Panc1 (cell line): ENCODE measurements at regions not wholly inside any gene's neighbourhood (a gene's known extent, or its start where the extent isn't known, plus 50 kb on each side); places are given as distances from the start of the nearest gene placed in this dataset.

ENCODE experiments used
- ATAC-seq: fragments of 200-7000 bp; cut with Tn5 transposase; 2 replicates; pipeline ENCODE4 v1.9.1; 2020; ENCODE audit warnings: mild to moderate bottlenecking, moderate library complexity
- BruUV-seq: library from RNA; stranded (reverse); fragments of 400-500 nt; replicated peaks from 2 replicates; lab custom pipeline; 2021; lab: Mats Ljungman, UMichigan
- CTCF ChIA-PET: fragments of 300-600 bp; sonication (Branson Sonifier 250); formaldehyde crosslinking; loops from one replicate; lab custom pipeline; 2022; ENCODE audit warnings: antibody characterized with exemption; lab: Charles Lee
- POLR2A ChIA-PET: fragments of 300-600 bp; sonication (Branson Sonifier 250); formaldehyde crosslinking; loops from one replicate; lab custom pipeline; 2022; ENCODE audit warnings: antibody characterized with exemption; lab: Charles Lee
- DNase-seq: peaks from one replicate; pipeline ENCODE4 v3.0.0-alpha.2; 2010; ENCODE audit warnings: low read depth, low spot score
- H3K27ac ChIP-seq: 2 replicates; pipeline ENCODE4 v1.5.1; 2011; ENCODE audit warnings: mild to moderate bottlenecking, low read length, inconsistent platforms
- H3K27me3 ChIP-seq: fragments of 200-500 bp; sonication (Bioruptor generic); 2 replicates; pipeline ENCODE4 v1.6.0; 2014; ENCODE audit warnings: low read length, inconsistent platforms; ENCODE audit not compliant: control insufficient read depth, insufficient read depth
- H3K36me3 ChIP-seq: fragments of 200-500 bp; sonication (Bioruptor generic); 2 replicates; pipeline ENCODE4 v1.5.1; 2014; ENCODE audit warnings: inconsistent platforms, mild to moderate bottlenecking, low read length, moderate library complexity; ENCODE audit not compliant: control insufficient read depth, insufficient read depth
- H3K4me1 ChIP-seq: 2 replicates; pipeline ENCODE4 v1.5.1; 2011; ENCODE audit warnings: inconsistent platforms, mild to moderate bottlenecking, low read length, moderate library complexity; ENCODE audit not compliant: control insufficient read depth, insufficient read depth
- H3K4me3 ChIP-seq, 2 experiments: 2 replicates each; pipeline ENCODE4 v1.5.1; 2011 to 2012; ENCODE audit warnings: low read depth in 2 of 2, low read length in 2 of 2, mild to moderate bottlenecking in 2 of 2, inconsistent platforms in 1 of 2, moderate library complexity in 1 of 2
- H3K9me3 ChIP-seq: fragments of 200-500 bp; sonication (Bioruptor generic); 2 replicates; pipeline ENCODE4 v1.5.1; 2014; ENCODE audit warnings: low read depth, mild to moderate bottlenecking, inconsistent platforms, low read length, moderate library complexity; ENCODE audit not compliant: control insufficient read depth, insufficient read depth
- POLR2AphosphoS5 ChIP-seq: IDR thresholded peaks from 2 replicates; pipeline ENCODE4 v1.6.1; 2012; ENCODE audit warnings: mild to moderate bottlenecking, low read depth, low read length, moderate library complexity
- SIN3A ChIP-seq: IDR thresholded peaks from 2 replicates; pipeline ENCODE4 v1.6.1; 2012; ENCODE audit warnings: low read depth, mild to moderate bottlenecking, low read length, moderate library complexity, borderline replicate concordance; ENCODE audit not compliant: insufficient read depth
- TCF7L2 ChIP-seq: IDR thresholded peaks from 2 replicates; pipeline ENCODE4 v1.6.1; 2011; ENCODE audit warnings: mild to moderate bottlenecking, low read depth, low read length, inconsistent platforms
- in situ Hi-C: cut with HindIII; loops from 2 replicates; pipeline ENCODE4 v1.10.0; 2016; ENCODE audit warnings: low sequenced_read_pairs, low pct_unique_long_range_greater_than_20kb
- intact Hi-C: fragments of 100-400 bp; cut with micrococcal nuclease; formaldehyde crosslinking; loops from one replicate; pipeline ENCODE4 v1.10.0; 2022; ENCODE audit not compliant: unreplicated experiment
- TF ChIP-seq, protein P1 (sequence below), 2 experiments: IDR thresholded peaks; 2 replicates each; pipeline ENCODE4 v1.6.1; 2011 to 2012; ENCODE audit warnings: low read depth in 2 of 2, control low read depth in 1 of 2, low read length in 1 of 2, mild to moderate bottlenecking in 1 of 2, moderate library complexity in 1 of 2; ENCODE audit not compliant: insufficient read depth in 1 of 2
- TF ChIP-seq, protein P2 (sequence below): fragments of 450-650 bp; IDR thresholded peaks from 2 replicates; pipeline ENCODE4 v1.5.1; 2017; ENCODE audit warnings: mild to moderate bottlenecking

DNA sequence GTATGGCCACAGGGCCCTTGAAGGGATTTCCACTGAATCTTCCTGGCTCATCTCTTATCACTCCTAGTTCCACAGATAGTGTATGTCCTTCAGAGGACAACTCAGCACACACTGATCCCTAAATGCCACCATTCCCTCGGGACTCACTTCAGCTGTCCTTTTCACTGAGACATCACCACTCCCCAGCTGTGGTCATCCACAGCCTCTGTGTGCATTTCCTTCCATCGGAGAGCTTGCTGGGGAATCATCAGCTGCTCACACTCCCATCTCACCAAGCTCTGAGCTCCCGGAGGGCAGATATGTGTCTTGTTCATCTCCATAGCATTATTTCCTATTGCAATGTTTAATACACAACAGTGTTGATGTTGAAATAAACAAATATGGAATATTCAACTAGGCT lies 759.5 kb downstream of the RNF144A start:
- DNase-seq (no peak), ATAC-seq (no peak)
- H3K36me3 ChIP-seq, result no peaks in the 10 kb centered on the region
- BruUV-seq, result no TSS peak
- H3K4me1 ChIP-seq, result no peaks in the 10 kb centered on the region
- intact Hi-C loops, result no loop called here
- H3K27me3 ChIP-seq, result no peaks in the 10 kb centered on the region
- TF ChIP-seq TCF7L2 (no peak), SIN3A (no peak), POLR2AphosphoS5 (no peak)
- TF ChIP-seq, protein P1, sequence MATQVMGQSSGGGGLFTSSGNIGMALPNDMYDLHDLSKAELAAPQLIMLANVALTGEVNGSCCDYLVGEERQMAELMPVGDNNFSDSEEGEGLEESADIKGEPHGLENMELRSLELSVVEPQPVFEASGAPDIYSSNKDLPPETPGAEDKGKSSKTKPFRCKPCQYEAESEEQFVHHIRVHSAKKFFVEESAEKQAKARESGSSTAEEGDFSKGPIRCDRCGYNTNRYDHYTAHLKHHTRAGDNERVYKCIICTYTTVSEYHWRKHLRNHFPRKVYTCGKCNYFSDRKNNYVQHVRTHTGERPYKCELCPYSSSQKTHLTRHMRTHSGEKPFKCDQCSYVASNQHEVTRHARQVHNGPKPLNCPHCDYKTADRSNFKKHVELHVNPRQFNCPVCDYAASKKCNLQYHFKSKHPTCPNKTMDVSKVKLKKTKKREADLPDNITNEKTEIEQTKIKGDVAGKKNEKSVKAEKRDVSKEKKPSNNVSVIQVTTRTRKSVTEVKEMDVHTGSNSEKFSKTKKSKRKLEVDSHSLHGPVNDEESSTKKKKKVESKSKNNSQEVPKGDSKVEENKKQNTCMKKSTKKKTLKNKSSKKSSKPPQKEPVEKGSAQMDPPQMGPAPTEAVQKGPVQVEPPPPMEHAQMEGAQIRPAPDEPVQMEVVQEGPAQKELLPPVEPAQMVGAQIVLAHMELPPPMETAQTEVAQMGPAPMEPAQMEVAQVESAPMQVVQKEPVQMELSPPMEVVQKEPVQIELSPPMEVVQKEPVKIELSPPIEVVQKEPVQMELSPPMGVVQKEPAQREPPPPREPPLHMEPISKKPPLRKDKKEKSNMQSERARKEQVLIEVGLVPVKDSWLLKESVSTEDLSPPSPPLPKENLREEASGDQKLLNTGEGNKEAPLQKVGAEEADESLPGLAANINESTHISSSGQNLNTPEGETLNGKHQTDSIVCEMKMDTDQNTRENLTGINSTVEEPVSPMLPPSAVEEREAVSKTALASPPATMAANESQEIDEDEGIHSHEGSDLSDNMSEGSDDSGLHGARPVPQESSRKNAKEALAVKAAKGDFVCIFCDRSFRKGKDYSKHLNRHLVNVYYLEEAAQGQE (IDR thresholded peaks at IDR 0.05; ENCODE audit: insufficient read depth in 1 of 2, low read depth in 2 of 2, low read length in 1 of 2), result no peak
- TF ChIP-seq, protein P2, sequence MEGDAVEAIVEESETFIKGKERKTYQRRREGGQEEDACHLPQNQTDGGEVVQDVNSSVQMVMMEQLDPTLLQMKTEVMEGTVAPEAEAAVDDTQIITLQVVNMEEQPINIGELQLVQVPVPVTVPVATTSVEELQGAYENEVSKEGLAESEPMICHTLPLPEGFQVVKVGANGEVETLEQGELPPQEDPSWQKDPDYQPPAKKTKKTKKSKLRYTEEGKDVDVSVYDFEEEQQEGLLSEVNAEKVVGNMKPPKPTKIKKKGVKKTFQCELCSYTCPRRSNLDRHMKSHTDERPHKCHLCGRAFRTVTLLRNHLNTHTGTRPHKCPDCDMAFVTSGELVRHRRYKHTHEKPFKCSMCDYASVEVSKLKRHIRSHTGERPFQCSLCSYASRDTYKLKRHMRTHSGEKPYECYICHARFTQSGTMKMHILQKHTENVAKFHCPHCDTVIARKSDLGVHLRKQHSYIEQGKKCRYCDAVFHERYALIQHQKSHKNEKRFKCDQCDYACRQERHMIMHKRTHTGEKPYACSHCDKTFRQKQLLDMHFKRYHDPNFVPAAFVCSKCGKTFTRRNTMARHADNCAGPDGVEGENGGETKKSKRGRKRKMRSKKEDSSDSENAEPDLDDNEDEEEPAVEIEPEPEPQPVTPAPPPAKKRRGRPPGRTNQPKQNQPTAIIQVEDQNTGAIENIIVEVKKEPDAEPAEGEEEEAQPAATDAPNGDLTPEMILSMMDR, result no peak
- H3K9me3 ChIP-seq, result no peaks in the 10 kb centered on the region
- CTCF ChIA-PET, result no interaction called here
- POLR2A ChIA-PET, result no interaction called here
- no peak overlapping the region for H3K27ac ChIP-seq
- no peak overlapping the region for H3K4me3 ChIP-seq
- in situ Hi-C loops, result no loop called here

DNA sequence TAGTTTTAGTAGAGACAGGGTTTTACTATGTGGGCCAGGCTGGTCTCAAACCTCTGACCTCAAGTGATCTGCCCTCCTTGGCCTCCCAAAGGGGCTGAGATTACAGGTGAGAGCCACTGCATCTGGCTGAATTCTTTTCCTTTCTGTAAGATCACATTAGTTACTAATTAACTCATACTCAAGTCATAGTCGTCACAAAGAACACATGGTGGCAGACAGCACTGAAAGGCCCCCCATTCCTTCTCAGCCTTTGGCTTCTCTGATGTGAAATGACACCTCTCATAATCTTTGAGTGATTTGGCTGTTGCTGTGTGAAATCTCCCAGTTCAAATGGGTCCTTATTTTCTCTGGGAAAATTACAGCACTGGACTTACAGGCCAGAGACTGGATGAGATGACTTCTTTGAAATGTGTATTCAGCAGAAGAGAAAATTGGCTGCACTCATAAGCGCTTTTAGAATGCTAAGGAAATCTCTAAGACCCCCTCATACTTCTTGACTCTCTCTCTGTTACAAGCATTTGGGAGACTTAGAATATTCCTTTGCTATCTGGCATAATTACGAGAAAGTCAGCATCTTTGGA lies 764.8 kb downstream of the RNF144A start:
- CTCF ChIA-PET, result no interaction called here
- H3K9me3 ChIP-seq, result no peaks in the 10 kb centered on the region
- in situ Hi-C loops, result no loop called here
- no peak for DNase-seq
- BruUV-seq, result no TSS peak
- no peaks in the 10 kb centered on the region for H3K27me3 ChIP-seq
- POLR2A ChIA-PET, result no interaction called here
- no peak overlapping the region for H3K4me3 ChIP-seq
- no peak for ATAC-seq
- H3K4me1 ChIP-seq, result no peaks in the 10 kb centered on the region
- TF ChIP-seq, protein P2, result no peak
- no peak for TF ChIP-seq TCF7L2
- no peak for TF ChIP-seq SIN3A
- no peak overlapping the region for H3K27ac ChIP-seq
- no peaks in the 10 kb centered on the region for H3K36me3 ChIP-seq
- intact Hi-C loops, result no loop called here
